NB4 (cell line): ENCODE measurements at regions not wholly inside any gene's neighbourhood (a gene's known extent, or its start where the extent isn't known, plus 50 kb on each side); places are given as distances from the start of the nearest gene placed in this dataset.

Experiments used
- MAX ChIP-seq: IDR thresholded peaks from 2 replicates; pipeline ENCODE4 v1.6.1; 2011; ENCODE audit warnings: low read depth, low read length
- POLR2A ChIP-seq: IDR thresholded peaks from 2 replicates; pipeline ENCODE4 v1.6.1; 2011; ENCODE audit warnings: mild to moderate bottlenecking; ENCODE audit not compliant: insufficient read length; ENCODE audit errors: extremely low read depth
- TF ChIP-seq, protein P1 (sequence below): IDR thresholded peaks from one replicate; pipeline ENCODE4 v1.5.1; 2012; ENCODE audit warnings: low read depth, low read length

DNA sequence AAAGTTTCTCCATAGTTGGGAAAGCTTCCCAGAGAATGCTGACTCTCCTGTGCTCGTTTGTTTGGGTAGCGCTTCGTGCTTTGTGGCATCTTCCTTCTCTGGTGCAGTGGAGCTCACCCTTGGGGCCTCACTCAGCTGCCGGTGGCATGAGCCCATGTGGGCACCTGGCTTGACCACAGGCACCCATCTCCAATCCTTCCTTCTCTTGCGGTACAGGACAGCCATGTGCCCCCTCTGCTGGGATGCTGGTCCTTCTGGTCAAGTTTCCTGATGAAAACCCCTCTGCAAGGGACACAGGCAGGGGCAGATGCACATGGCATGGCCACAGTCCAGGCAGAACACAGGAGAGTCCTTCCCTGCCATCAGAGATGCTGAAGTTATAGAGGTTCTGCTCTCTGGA, 555.9 kb upstream of the HS6ST1 start:
- TF ChIP-seq, protein P1, sequence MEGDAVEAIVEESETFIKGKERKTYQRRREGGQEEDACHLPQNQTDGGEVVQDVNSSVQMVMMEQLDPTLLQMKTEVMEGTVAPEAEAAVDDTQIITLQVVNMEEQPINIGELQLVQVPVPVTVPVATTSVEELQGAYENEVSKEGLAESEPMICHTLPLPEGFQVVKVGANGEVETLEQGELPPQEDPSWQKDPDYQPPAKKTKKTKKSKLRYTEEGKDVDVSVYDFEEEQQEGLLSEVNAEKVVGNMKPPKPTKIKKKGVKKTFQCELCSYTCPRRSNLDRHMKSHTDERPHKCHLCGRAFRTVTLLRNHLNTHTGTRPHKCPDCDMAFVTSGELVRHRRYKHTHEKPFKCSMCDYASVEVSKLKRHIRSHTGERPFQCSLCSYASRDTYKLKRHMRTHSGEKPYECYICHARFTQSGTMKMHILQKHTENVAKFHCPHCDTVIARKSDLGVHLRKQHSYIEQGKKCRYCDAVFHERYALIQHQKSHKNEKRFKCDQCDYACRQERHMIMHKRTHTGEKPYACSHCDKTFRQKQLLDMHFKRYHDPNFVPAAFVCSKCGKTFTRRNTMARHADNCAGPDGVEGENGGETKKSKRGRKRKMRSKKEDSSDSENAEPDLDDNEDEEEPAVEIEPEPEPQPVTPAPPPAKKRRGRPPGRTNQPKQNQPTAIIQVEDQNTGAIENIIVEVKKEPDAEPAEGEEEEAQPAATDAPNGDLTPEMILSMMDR = no peak
- TF ChIP-seq POLR2A (no peak), MAX (no peak)
